Body of pancreas (tissue), 4 donors: ENCODE measurements at regions not wholly inside any gene's neighbourhood (a gene's known extent, or its start where the extent isn't known, plus 50 kb on each side); places are given as distances from the start of the nearest gene placed in this dataset.

ENCODE experiments used
- ATAC-seq: fragments of 150-250 bp; one replicate; pipeline ENCODE4 v1.9.1; 2016
- DNase-seq, 4 donors: peaks; one replicate each; pipeline ENCODE4 v3.0.0-alpha.2; 2019
- H3K27ac ChIP-seq, 4 donors: fragments of 200-600 bp; sonication (generic); 1 replicate in 3 of 4; 2 replicates in 1 of 4; pipeline versions ENCODE4 v1.5.1 to v1.6.1; 2016 to 2019; ENCODE audit warnings: mild to moderate bottlenecking in 1 of 4, mixed read lengths in 1 of 4, moderate library complexity in 1 of 4
- H3K27me3 ChIP-seq, 2 donors: fragments of 200-600 bp; sonication (generic); one replicate each; pipeline ENCODE4 v1.6.0; 2016; ENCODE audit warnings: mild to moderate bottlenecking in 1 of 2
- H3K36me3 ChIP-seq, 2 donors: fragments of 200-600 bp; sonication (generic); replicated peaks in 1 of 2; 2 replicates each; pipeline ENCODE4 v1.5.1; 2016; ENCODE audit warnings: low read depth in 2 of 2; ENCODE audit not compliant: insufficient read depth in 1 of 2
- H3K4me1 ChIP-seq: fragments of 200-600 bp; sonication (generic); one replicate; pipeline ENCODE4 v1.6.0; 2016
- H3K4me3 ChIP-seq, 2 donors: fragments of 200-600 bp; sonication (generic); 1 replicate in 1 of 2; 2 replicates in 1 of 2; pipeline ENCODE4 v1.5.1; 2016 to 2019
- H3K9me3 ChIP-seq, 3 donors: fragments of 200-600 bp; sonication (generic); 1 replicate in 2 of 3; 2 replicates in 1 of 3; pipeline ENCODE4 v1.5.1; 2016
- CTCF ChIP-seq, 7 experiments: fragments of 450-650 bp in 4 of 7; fragments of 200-600 bp in 3 of 7; sonication (generic) in 3 of 7; IDR thresholded peaks; one replicate each; pipeline ENCODE4 v1.5.1; 2016 to 2019; ENCODE audit warnings: antibody characterized with exemption in 7 of 7
- POLR2A ChIP-seq, 3 donors: fragments of 450-650 bp; IDR thresholded peaks; one replicate each; pipeline ENCODE4 v1.6.1; 2016; ENCODE audit warnings: antibody characterized with exemption in 3 of 3, mild to moderate bottlenecking in 2 of 3
- WGBS, 2 donors: methylation state at CpG; one replicate each; pipeline ENCODE4 v1.1.5; 2017; 5-methylcytosine and 5-hydroxymethylcytosine counted together
- intact Hi-C: fragments of 100-400 bp; cut with DNase I; formaldehyde crosslinking; loops from one replicate; pipeline ENCODE4 v1.15.1; 2023

- ATAC-seq (no peak), DNase-seq (no peak)
- H3K27me3 ChIP-seq: no peaks in the 10 kb centered on the region
- WGBS, 2 donors: 72 to 77% methylated on average over 3 of the region's 3 CpGs
- H3K9me3 ChIP-seq: no peaks in the 10 kb centered on the region
- H3K4me3 ChIP-seq: no peak overlapping the region
- H3K36me3 ChIP-seq: no peaks in the 10 kb centered on the region
- TF ChIP-seq CTCF (IDR thresholded peaks at IDR 0.05): no peak
- TF ChIP-seq POLR2A (IDR thresholded peaks at IDR 0.05): no peak
- intact Hi-C loops: no loop called here
- H3K27ac ChIP-seq: no peak overlapping the region
- H3K4me1 ChIP-seq: no peaks in the 10 kb centered on the region
Observed at GRCh38 chr3:70400194-70400593, 87.8 kb upstream of the MDFIC2 start.

- H3K36me3 ChIP-seq: no peaks in the 10 kb centered on the region
- peaks cover 14% of the 10 kb centered on the region for H3K4me1 ChIP-seq
- intact Hi-C loops: no loop called here
- DNase-seq: peak; percentile 56 to 78 (median 69)
- no peaks in the 10 kb centered on the region for H3K9me3 ChIP-seq
- ATAC-seq: peak; percentile 94
- 30 to 32% methylated on average over 11 of the region's 11 CpGs for WGBS, 2 donors
- peak overlapping the region in 3 of 4 donors; percentile 4 to 65 (median 41) for H3K27ac ChIP-seq
- H3K4me3 ChIP-seq: no peak overlapping the region
- TF ChIP-seq CTCF (IDR thresholded peaks at IDR 0.05): no peak
- no peak for TF ChIP-seq POLR2A (IDR thresholded peaks at IDR 0.05)
- H3K27me3 ChIP-seq: no peaks in the 10 kb centered on the region
Observed at GRCh38 chr3:70393881-70394612, 81.6 kb upstream of the MDFIC2 start.

GRCh38 chr3:70392227-70392626, 79.8 kb upstream of the MDFIC2 start:
- peaks cover 14% of the 10 kb centered on the region for H3K4me1 ChIP-seq
- 44 to 57% methylated on average over 1 of the region's 1 CpG for WGBS, 2 donors

GRCh38 chr3:70387889-70388288, 75.5 kb upstream of the MDFIC2 start:
- no peaks in the 10 kb centered on the region for H3K9me3 ChIP-seq
- TF ChIP-seq CTCF (IDR thresholded peaks at IDR 0.05) (no peak), POLR2A (IDR thresholded peaks at IDR 0.05) (no peak)
- intact Hi-C loops: no loop called here

More at GRCh38 chr3:70392227-70392626, 79.8 kb upstream of the MDFIC2 start:
- Histone ChIP-seq H3K9me3 (no peaks in the 10 kb centered on the region), H3K4me3 (no peak overlapping the region), H3K27me3 (no peaks in the 10 kb centered on the region), H3K36me3 (no peaks in the 10 kb centered on the region), H3K27ac (no peak overlapping the region)
- intact Hi-C loops: no loop called here
- TF ChIP-seq POLR2A (IDR thresholded peaks at IDR 0.05): no peak
- no peak for TF ChIP-seq CTCF (IDR thresholded peaks at IDR 0.05)
- DNase-seq (no peak), ATAC-seq (no peak)

GRCh38 chr3:70386846-70387245, 74.4 kb upstream of the MDFIC2 start:
- no peaks in the 10 kb centered on the region for H3K36me3 ChIP-seq
- intact Hi-C loops: no loop called here
- TF ChIP-seq CTCF (IDR thresholded peaks at IDR 0.05) (no peak), POLR2A (IDR thresholded peaks at IDR 0.05) (no peak)
- no peak overlapping the region for H3K27ac ChIP-seq
- ATAC-seq (no peak), DNase-seq (no peak)
- no peaks in the 10 kb centered on the region for H3K27me3 ChIP-seq
- H3K4me1 ChIP-seq: no peaks in the 10 kb centered on the region
- no peak overlapping the region for H3K4me3 ChIP-seq
- H3K9me3 ChIP-seq: no peaks in the 10 kb centered on the region

More at GRCh38 chr3:70387889-70388288, 75.5 kb upstream of the MDFIC2 start:
- H3K4me1 ChIP-seq: no peaks in the 10 kb centered on the region
- WGBS, 2 donors: 79 to 82% methylated on average over 3 of the region's 3 CpGs
- no peaks in the 10 kb centered on the region for H3K36me3 ChIP-seq
- no peak for DNase-seq
- H3K27me3 ChIP-seq: no peaks in the 10 kb centered on the region
- H3K27ac ChIP-seq: no peak overlapping the region
- no peak overlapping the region for H3K4me3 ChIP-seq
- no peak for ATAC-seq
